ENCODE measurements at regions not wholly inside any gene's neighbourhood (a gene's known extent, or its start where the extent isn't known, plus 50 kb on each side); places are given as distances from the start of the nearest gene placed in this dataset.
"Not testable (repeated sequence)": the region's sequence is repeated elsewhere in the genome, so short reads cannot be mapped to it uniquely, and the experiment has no call there.

DNA sequence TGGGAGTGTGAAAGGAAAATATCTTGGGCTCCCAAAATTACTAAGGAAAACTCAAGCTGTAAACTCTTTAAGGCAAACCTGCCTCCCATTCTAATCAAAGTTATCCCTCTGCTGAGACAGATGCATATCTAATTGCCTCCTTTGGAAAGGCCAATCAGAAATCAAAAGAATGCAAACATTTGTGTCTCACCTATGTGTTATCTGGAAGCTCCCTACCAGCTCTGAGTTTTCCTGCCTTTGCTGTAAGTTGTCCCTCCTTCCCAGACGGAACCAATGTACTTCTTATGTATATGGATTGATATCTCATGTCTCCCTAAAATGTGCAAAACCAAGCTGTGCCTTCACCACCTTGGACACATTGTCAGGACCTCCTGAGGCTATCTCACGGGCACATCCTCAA lies 95.8 kb downstream of the AASDHPPT start (continued):
- TF ChIP-seq, protein P1, sequence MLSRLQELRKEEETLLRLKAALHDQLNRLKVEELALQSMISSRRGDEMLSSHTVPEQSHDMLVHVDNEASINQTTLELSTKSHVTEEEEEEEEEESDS (CRISPR knock-in tag; IDR thresholded peaks at IDR 0.05): no peak
- TF ChIP-seq HSF4 (CRISPR knock-in tag; IDR thresholded peaks at IDR 0.05; ENCODE audit: borderline replicate concordance): no peak
- no peak for TF ChIP-seq CREB1 (IDR thresholded peaks at IDR 0.05)
- no peak for TF ChIP-seq CREB1 (CRISPR knock-in tag; IDR thresholded peaks at IDR 0.05)
- no peak for TF ChIP-seq BMI1 (IDR thresholded peaks at IDR 0.05; ENCODE audit: low read length)
- TF ChIP-seq TAF1 (IDR thresholded peaks at IDR 0.05; ENCODE audit: control insufficient read depth, extremely low read depth, insufficient read depth, low read length, severe bottlenecking): no peak

- H3K27me3 ChIP-seq (ENCODE audit: control insufficient read depth in 2 of 2, insufficient read depth in 2 of 2, low read length in 2 of 2); ATAC-seq; CTCF ChIA-PET (ENCODE audit: low intra/inter-chr PET ratio); H4K20me1 ChIP-seq (replicated peaks; ENCODE audit: control insufficient read depth, insufficient read depth, low read length); H2AFZ ChIP-seq (ENCODE audit: low read depth, low read length); H3K9ac ChIP-seq (ENCODE audit: insufficient read depth in 1 of 2, low read depth in 2 of 2, low read length in 2 of 2); H3K4me2 ChIP-seq (ENCODE audit: insufficient read depth, low read length); H3K9me1 ChIP-seq (ENCODE audit: control insufficient read depth, insufficient read depth, low read length); H3K36me3 ChIP-seq (ENCODE audit: control insufficient read depth, insufficient read depth, low read length); DNase-seq (ENCODE audit: extremely low read depth in 1 of 4, low spot score in 3 of 4); H3K79me2 ChIP-seq (ENCODE audit: control insufficient read depth, insufficient read depth, low read length); BruUV-seq (replicated peaks); POLR2A ChIA-PET; H3K27ac ChIP-seq (ENCODE audit: extremely low read depth, low read depth, low read length); FAIRE-seq; H3K4me1 ChIP-seq (replicated peaks in 1 of 2; ENCODE audit: control insufficient read depth in 2 of 2, insufficient read depth in 2 of 2, low read length in 2 of 2); H3K9me3 ChIP-seq (replicated peaks; ENCODE audit: control insufficient read depth, insufficient read depth, low read depth, low read length); intact Hi-C loops (cut with micrococcal nuclease); in situ Hi-C loops (cut with MboI); H3K4me3 ChIP-seq: not testable (repeated sequence)
- WGBS (ENCODE audit: insufficient coverage, low coverage, missing lambda C conversion rate): 1% methylated on average over 4 of the region's 4 CpGs
- TF ChIP-seq, protein P2, sequence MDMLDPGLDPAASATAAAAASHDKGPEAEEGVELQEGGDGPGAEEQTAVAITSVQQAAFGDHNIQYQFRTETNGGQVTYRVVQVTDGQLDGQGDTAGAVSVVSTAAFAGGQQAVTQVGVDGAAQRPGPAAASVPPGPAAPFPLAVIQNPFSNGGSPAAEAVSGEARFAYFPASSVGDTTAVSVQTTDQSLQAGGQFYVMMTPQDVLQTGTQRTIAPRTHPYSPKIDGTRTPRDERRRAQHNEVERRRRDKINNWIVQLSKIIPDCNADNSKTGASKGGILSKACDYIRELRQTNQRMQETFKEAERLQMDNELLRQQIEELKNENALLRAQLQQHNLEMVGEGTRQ (CRISPR knock-in tag; IDR thresholded peaks at IDR 0.05): 0 out of 2 replicates have a peak, but pooled peaks have one; percentile 15
- TF ChIP-seq, protein P3, sequence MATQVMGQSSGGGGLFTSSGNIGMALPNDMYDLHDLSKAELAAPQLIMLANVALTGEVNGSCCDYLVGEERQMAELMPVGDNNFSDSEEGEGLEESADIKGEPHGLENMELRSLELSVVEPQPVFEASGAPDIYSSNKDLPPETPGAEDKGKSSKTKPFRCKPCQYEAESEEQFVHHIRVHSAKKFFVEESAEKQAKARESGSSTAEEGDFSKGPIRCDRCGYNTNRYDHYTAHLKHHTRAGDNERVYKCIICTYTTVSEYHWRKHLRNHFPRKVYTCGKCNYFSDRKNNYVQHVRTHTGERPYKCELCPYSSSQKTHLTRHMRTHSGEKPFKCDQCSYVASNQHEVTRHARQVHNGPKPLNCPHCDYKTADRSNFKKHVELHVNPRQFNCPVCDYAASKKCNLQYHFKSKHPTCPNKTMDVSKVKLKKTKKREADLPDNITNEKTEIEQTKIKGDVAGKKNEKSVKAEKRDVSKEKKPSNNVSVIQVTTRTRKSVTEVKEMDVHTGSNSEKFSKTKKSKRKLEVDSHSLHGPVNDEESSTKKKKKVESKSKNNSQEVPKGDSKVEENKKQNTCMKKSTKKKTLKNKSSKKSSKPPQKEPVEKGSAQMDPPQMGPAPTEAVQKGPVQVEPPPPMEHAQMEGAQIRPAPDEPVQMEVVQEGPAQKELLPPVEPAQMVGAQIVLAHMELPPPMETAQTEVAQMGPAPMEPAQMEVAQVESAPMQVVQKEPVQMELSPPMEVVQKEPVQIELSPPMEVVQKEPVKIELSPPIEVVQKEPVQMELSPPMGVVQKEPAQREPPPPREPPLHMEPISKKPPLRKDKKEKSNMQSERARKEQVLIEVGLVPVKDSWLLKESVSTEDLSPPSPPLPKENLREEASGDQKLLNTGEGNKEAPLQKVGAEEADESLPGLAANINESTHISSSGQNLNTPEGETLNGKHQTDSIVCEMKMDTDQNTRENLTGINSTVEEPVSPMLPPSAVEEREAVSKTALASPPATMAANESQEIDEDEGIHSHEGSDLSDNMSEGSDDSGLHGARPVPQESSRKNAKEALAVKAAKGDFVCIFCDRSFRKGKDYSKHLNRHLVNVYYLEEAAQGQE (IDR thresholded peaks at IDR 0.05; ENCODE audit: borderline replicate concordance): peak; percentile 35; the same call in 1 of the 2 replicates
- TF ChIP-seq, protein P3 (CRISPR knock-in tag; IDR thresholded peaks at IDR 0.05; ENCODE audit: low read depth): not testable (repeated sequence)
These were observed 96.5 kb downstream of the AASDHPPT start for GRCh38 chr11:106174003-106174402.

Measured in K562 (cell line).